Fibroblast of lung (primary cell): ENCODE measurements at regions not wholly inside any gene's neighbourhood (a gene's known extent, or its start where the extent isn't known, plus 50 kb on each side); places are given as distances from the start of the nearest gene placed in this dataset.

ENCODE experiments used
- DNase-seq, 2 donors: peaks; one replicate each; pipeline versions ENCODE4 v3.0.0 to v3.0.0-alpha.2; 2010; ENCODE audit warnings: low read depth in 2 of 2
- H2AFZ ChIP-seq: 2 replicates; pipeline ENCODE4 v1.5.1; 2012; ENCODE audit warnings: low read length, control low read depth, inconsistent platforms
- H3K27ac ChIP-seq: 2 replicates; pipeline ENCODE4 v1.5.1; 2011; ENCODE audit warnings: low read length, control low read depth; ENCODE audit not compliant: insufficient read depth
- H3K27me3 ChIP-seq: 2 replicates; pipeline ENCODE4 v1.5.1; 2011; ENCODE audit warnings: mild to moderate bottlenecking, low read length; ENCODE audit not compliant: control insufficient read depth, insufficient read depth
- H3K36me3 ChIP-seq: 2 replicates; pipeline ENCODE4 v1.5.1; 2011; ENCODE audit warnings: low read length; ENCODE audit not compliant: control insufficient read depth, insufficient read depth
- H3K4me1 ChIP-seq: 2 replicates; pipeline ENCODE4 v1.5.1; 2011; ENCODE audit warnings: low read length; ENCODE audit not compliant: control insufficient read depth, insufficient read depth; ENCODE audit errors: extremely low read depth
- H3K4me2 ChIP-seq: 2 replicates; pipeline ENCODE4 v1.5.1; 2011; ENCODE audit warnings: low read length, control low read depth; ENCODE audit not compliant: insufficient read depth; ENCODE audit errors: extremely low read depth
- H3K4me3 ChIP-seq, 4 experiments: fragments of 200-600 bp in 1 of 4; sonication (generic) in 1 of 4; replicated peaks in 1 of 4; 2 replicates each; pipeline ENCODE4 v1.5.1; 2011 to 2016; ENCODE audit warnings: low read length in 4 of 4, low read depth in 3 of 4, mild to moderate bottlenecking in 3 of 4, control low read depth in 2 of 4, inconsistent platforms in 1 of 4, mixed read lengths in 1 of 4; ENCODE audit not compliant: insufficient read depth in 1 of 4; ENCODE audit errors: control extremely low read depth in 1 of 4
- H3K79me2 ChIP-seq: 2 replicates; pipeline ENCODE4 v1.5.1; 2012; ENCODE audit warnings: mild to moderate bottlenecking, low read length, inconsistent platforms; ENCODE audit not compliant: control insufficient read depth, insufficient read depth
- H3K9ac ChIP-seq: 2 replicates; pipeline ENCODE4 v1.5.1; 2011; ENCODE audit warnings: mild to moderate bottlenecking, low read length, control low read depth; ENCODE audit not compliant: insufficient read depth
- H3K9me3 ChIP-seq: 2 replicates; pipeline ENCODE4 v1.5.1; 2012; ENCODE audit warnings: low read depth, low read length; ENCODE audit not compliant: control insufficient read depth, insufficient read depth
- H4K20me1 ChIP-seq: 2 replicates; pipeline ENCODE4 v1.5.1; 2011; ENCODE audit warnings: low read length; ENCODE audit not compliant: control insufficient read depth, insufficient read depth; ENCODE audit errors: extremely low read depth
- CTCF ChIP-seq, 2 donors: IDR thresholded peaks in 1 of 2; conservative IDR thresholded peaks in 1 of 2; 1 replicate in 1 of 2; 2 replicates in 1 of 2; pipeline ENCODE4 v1.5.1; 2011 to 2012; ENCODE audit warnings: low read length in 2 of 2, control low read depth in 1 of 2, inconsistent platforms in 1 of 2, low read depth in 1 of 2, mild to moderate bottlenecking in 1 of 2
- EZH2 ChIP-seq: IDR thresholded peaks from 2 replicates; pipeline ENCODE4 v1.5.1; 2012; ENCODE audit warnings: low read length, control low read depth, mild to moderate bottlenecking; ENCODE audit errors: missing control alignments

GRCh38 chr4:36775544-36775943, 469.0 kb upstream of the NWD2 start:
- Histone ChIP-seq H3K27me3 (no peaks in the 10 kb centered on the region), H4K20me1 (no peaks in the 10 kb centered on the region), H3K36me3 (no peaks in the 10 kb centered on the region), H3K9me3 (no peaks in the 10 kb centered on the region), H3K4me2 (no peak overlapping the region), H3K9ac (no peak overlapping the region), H3K27ac (no peak overlapping the region), H3K79me2 (no peaks in the 10 kb centered on the region), H3K4me1 (no peaks in the 10 kb centered on the region), H3K4me3 (no peak overlapping the region), H2AFZ (no peak overlapping the region)
- no peak for DNase-seq
- TF ChIP-seq CTCF (conservative IDR thresholded peaks at IDR 0.05 in 1 of 2, IDR thresholded peaks at IDR 0.05 in 1 of 2; ENCODE audit: low read depth in 1 of 2, low read length in 2 of 2) (no peak), EZH2 (no peak)

- Histone ChIP-seq H2AFZ (no peak overlapping the region), H3K27ac (no peak overlapping the region), H3K4me3 (no peak overlapping the region), H3K9me3 (no peaks in the 10 kb centered on the region), H3K4me2 (no peak overlapping the region), H3K4me1 (no peaks in the 10 kb centered on the region), H3K9ac (no peak overlapping the region), H3K36me3 (no peaks in the 10 kb centered on the region), H4K20me1 (no peaks in the 10 kb centered on the region), H3K27me3 (no peaks in the 10 kb centered on the region), H3K79me2 (no peaks in the 10 kb centered on the region)
- TF ChIP-seq CTCF (conservative IDR thresholded peaks at IDR 0.05 in 1 of 2, IDR thresholded peaks at IDR 0.05 in 1 of 2; ENCODE audit: low read depth in 1 of 2, low read length in 2 of 2) (no peak), EZH2 (no peak)
- DNase-seq, result no peak
These were observed 464.9 kb upstream of the NWD2 start for GRCh38 chr4:36779601-36780000.

GRCh38 chr4:36785973-36786372, 458.6 kb upstream of the NWD2 start:
- H4K20me1 ChIP-seq, result no peaks in the 10 kb centered on the region
- no peak overlapping the region for H3K4me3 ChIP-seq
- no peaks in the 10 kb centered on the region for H3K27me3 ChIP-seq
- no peak for TF ChIP-seq CTCF (conservative IDR thresholded peaks at IDR 0.05 in 1 of 2, IDR thresholded peaks at IDR 0.05 in 1 of 2; ENCODE audit: low read depth in 1 of 2, low read length in 2 of 2)
- no peak for TF ChIP-seq EZH2
- no peak overlapping the region for H3K27ac ChIP-seq
- no peak for DNase-seq
- no peaks in the 10 kb centered on the region for H3K79me2 ChIP-seq
- H3K4me1 ChIP-seq, result no peaks in the 10 kb centered on the region
- H2AFZ ChIP-seq, result no peak overlapping the region
- no peak overlapping the region for H3K4me2 ChIP-seq
- H3K36me3 ChIP-seq, result no peaks in the 10 kb centered on the region
- H3K9me3 ChIP-seq, result no peaks in the 10 kb centered on the region
- no peak overlapping the region for H3K9ac ChIP-seq
